NCI-H2196 treated with DMSO at 0.1 percent for 48 hours (cell line): ENCODE measurements at regions not wholly inside any gene's neighbourhood (a gene's known extent, or its start where the extent isn't known, plus 50 kb on each side); places are given as distances from the start of the nearest gene placed in this dataset.

Source experiments
- DNase-seq: peaks from one replicate; lab custom pipeline; 2025; ENCODE audit not compliant: unreplicated experiment; lab: John Stamatoyannopoulos, UW

DNA sequence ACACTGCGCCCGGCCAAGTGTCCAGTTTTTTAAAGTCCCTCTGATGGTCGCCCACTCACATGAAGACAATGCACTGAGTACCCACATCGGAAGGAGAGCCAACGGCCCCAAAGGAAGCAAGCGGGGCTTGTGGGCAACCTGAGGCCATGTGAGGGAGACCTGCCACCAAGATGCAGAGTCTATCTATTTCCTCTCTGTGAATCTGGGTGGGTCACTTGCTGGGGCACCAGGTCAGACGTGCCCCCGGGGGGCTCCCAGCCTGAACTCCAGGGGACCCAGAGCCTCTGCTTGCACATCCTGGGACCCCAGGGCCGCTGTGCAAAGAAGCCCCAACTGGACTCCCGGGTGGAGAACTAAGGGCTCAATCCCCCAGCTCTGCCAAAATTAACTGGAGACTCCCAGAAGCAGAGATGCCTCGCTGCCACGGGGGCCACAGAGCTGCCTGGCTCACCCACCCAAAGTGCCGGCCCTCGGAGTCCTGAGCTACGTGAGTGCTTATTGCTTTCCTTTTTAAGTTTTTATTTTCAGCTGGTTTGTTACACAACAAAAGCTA is 106.4 kb downstream of the BRD1 start:
- no peak for DNase-seq

DNA sequence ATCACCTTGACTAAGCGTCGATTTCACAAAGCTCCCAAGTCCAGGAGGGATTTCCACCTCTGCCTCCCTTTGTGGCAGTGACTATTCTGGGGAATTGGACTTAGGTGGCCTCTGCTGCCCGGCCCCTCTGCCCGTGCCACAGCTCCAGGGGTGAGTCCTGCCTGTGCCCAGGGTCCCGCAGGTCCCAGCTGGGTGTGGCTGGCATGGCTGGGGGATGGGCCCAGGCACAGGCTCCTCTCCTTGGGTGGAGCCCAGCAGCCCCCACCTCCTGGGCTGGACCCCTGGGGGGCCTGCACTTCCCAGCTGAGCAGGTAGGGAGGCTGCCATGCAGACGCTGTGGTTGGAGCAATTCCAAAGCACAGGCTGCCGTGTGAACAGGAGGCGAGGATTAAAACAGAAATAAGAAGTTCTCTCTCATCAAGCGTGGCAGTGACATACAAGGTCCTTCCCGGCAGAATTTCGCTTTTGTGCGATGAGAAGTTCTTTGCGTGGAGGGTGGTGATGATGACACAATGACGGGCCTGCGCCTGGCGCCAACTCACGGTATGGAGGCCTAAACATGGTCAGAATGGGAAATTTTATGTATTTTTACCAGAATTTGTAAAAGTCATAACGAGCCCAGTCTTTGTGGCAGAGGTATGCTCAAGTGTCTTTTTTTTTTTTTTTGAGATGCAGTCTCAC is 107.3 kb downstream of the BRD1 start:
- no peak for DNase-seq

DNA sequence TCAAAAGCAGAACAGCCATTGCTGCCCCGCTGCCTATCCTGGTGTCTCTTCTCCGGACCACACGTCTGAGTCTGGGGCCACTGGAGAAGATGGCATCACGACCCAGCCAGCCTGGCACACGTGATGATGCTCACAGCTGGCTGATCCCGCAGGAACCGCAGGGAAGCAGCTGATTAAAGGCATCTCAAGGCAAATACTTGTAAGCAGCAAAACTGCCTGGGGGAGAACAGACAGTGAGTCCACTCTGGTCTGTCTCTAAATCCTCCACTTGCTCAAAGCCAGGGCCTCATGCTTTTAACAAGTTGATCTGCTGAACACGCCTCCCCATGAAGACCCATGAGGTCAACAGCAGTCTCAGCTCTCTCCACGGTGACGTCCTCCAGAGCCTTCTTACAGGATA is 108.6 kb downstream of the BRD1 start:
- no peak for DNase-seq

GRCh38 chr22:49718396-49718795 is 109.3 kb downstream of the BRD1 start:
- no peak for DNase-seq

- no peak for DNase-seq
These were observed 110.3 kb downstream of the BRD1 start for GRCh38 chr22:49717322-49717919.

DNA sequence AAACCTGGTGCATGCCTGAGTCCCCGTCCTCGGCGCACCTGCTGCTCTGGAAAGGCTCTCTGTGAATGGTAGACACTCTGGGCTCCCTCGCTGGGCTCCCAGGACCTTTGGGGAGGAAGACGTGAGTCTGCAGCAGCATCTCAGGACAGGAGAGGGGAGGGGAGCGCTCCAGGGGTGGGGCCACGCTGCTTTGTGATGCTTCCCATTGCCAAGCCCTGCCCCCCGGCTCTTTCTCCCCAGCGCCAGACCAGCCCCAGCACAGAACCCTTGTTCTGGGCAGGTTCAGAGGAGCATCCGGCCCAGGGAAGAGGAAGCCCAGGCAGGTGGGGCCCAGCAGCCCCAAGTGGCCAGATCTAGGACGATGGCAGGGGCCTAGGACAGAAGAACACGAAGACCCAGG is 111.2 kb downstream of the BRD1 start:
- no peak for DNase-seq

DNA sequence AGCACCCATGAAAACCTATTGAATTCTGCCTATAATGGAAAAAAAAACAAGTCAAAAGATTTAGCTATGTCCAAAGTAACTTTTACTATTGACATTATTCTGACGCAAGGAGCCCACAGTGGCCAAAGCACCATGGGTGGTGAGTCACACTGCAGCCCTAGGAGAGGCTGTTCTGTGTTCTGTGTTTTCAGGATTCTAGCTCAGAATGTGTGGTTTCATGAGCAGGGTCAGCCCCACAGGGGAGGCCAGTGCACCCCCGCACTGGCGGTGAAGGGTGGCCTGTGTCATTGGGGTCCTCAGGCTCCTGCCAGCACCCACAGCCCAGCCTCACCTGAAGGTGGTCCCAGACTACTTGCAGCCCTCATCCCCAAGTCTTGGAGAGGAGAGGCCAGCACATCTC is 112.2 kb downstream of the BRD1 start:
- DNase-seq = no peak

GRCh38 chr22:49713003-49713402 is 114.7 kb downstream of the BRD1 start:
- DNase-seq = no peak

DNA sequence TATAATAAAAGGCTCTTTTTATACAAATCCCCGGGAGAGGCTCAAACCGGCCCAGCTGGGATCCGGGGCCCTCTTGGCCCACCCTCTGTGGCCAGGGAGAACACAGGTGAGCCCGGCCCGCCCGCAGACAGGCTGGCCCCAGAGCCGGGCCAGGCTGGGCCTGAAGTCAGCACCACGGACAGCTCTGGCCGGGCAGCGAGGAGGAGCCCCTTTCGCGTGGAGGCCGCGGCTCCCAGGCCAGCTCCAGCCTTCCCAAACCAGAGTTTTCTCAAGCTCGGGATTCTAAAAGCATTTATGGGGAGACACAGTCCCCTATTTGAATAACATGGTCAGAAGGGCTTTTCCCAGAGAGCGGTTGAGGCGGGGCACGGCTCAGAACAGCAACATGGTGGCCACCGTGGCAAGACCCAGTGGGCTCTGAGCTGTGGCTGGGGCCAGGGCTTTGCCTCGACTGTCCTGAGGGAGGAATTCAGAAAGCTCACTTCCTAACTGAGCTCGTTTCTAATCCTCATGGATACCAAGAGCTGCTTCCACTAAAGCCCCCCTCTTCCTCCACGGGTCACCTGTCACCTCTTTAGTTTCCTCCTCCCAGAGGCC is 115.4 kb downstream of the BRD1 start:
- no peak for DNase-seq

DNA sequence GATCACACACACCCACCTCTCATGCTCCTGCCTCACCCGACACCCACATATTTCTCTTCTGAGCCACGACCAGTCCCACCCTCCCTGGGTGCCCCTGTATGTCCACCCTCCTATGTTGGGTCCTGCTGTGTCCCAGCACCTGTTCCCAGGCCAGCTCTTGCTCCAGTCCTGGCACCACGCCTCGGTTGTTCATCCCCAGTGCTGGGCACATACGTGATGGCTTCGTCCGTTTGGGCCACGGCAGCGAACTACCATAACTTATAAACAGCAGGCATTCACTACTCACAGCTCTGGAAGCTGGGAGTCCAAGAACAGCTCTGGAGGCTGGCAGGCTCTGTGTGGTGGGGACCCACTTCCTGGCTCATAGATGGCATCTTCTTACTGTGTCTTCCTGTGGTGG is 116.9 kb downstream of the BRD1 start:
- no peak for DNase-seq

- no peak for DNase-seq
These were observed 118.2 kb downstream of the BRD1 start for GRCh38 chr22:49709464-49709863.

DNA sequence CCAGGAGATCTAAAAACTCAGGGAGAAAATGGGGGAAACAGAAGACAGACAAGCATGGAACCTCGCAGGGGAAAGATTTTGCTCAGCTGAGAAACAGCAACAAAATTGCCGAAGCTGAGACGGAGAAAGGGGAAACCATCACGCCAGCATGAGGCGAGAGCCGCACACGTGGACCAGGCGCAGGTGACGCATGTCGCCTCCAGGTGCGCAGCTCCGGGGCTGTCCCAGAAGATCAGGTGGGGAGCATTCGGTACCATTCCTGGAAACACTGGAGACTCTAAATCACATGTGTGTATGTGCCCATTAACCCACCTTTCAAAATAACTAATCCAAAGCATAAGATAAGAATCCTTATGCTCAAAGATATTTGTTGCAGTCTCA is 121.7 kb downstream of the BRD1 start:
- no peak for DNase-seq

- DNase-seq = no peak
These were observed 122.3 kb downstream of the BRD1 start for GRCh38 chr22:49705216-49705971.

DNA sequence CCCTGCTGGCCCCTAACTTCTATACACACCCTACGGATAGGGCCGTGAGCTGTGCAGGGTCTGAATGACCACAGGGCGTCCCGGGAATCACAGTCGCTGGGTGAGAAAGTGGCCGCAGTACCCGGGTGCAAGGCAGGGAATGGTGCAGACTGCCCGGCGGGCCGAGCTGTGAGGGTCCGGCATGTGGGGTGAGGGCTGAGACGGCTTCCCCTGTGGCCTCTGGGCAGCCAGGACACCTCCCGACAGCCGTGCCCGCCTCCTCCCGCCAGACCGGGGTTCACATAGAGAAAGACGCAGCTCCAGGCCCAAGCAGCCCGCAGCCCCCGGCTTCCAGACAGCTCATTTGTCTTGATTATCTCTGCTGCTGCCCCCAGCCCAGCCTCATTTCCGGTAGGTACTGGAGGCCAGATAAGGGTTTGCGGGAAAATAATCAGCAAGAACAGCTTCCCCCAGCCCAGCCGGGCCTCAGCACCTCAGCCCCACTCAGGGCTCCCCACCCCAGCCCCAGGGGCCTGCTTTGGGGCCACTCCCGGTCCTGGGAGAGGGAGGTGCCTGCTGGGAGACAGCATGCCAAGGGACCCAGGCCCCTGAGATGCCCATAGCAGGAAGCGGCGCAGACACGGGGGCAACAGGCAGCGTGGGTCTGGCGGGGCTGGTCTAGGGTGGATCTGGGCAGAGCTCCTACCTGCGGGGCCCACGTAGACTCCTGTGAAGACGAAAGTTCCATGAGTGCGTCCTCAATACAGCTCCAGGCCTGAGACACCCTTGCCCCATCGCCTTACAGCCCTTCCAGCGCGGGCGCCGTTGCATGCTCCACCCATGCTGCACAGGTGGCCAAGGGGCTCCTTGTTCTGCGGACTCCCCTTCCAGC is 123.1 kb downstream of the BRD1 start:
- DNase-seq = no peak

- no peak for DNase-seq
These were observed 123.7 kb downstream of the BRD1 start for GRCh38 chr22:49703990-49704344.

GRCh38 chr22:49703505-49703904 is 124.2 kb downstream of the BRD1 start:
- DNase-seq = no peak

DNA sequence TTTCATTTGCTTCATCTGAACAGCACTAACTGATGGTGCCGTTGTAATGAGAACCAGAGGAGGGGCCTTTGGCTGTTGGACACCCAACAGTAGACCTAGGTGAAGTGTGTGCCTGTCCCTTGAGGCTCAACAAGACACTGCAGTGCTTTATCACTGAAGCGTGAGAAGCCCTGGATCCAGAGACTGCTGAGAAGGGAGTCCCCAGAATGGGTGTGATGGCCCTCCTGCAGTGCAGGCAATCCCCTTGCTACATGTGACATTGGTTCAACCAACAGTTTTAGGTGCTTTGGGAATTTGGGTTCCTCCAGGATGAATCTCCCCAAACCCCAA is 125.6 kb downstream of the BRD1 start:
- DNase-seq = no peak

GRCh38 chr22:49701380-49702067 is 126.1 kb downstream of the BRD1 start:
- no peak for DNase-seq

DNA sequence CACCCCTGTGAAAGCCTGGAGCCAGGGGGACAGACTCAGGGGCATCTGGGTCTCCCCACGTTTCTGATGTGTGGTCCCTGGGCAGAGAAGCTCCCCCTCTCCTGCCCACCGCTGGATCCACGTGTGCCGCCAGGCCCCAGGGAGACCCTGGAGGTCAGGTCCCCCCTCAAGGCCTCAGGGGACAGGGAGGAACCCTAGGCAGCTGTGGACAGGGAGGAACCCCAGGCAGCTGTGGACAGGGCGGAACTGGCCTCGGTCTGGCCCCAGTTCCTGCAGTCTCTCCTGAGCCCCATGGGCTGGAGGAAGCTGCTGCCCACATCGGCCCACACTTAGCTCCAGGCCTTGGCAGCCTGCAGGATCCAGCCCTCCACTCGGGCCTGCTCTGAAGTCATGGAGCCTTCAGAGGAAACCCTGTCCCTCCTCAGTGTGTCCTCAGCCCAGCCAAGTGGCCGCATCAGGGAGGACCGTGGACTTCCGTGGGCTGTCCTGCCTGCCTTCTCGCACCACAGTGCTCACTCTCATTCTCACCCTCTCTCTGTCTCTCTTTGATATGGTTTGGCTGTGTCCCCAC is 127.7 kb downstream of the BRD1 start:
- DNase-seq = no peak

DNA sequence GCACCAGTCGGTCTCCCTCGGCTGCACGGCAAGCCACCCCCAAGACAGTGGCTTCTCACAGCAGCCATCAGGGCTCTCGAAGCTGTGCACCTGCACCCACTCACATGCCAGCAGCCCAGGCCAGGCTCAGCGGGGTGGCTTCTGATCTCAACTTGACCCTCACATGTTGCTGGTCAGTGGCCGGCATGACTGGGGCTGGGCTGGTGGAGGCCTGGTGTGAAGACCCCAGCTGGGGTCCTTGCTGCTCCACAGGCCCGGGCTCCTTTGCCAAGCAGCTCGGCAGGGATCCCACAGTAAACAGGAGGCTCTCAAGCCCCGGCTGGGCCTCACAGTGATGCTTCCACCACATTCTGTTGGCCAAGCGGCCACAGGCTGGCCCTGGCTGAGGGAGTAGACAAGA is 128.2 kb downstream of the BRD1 start:
- DNase-seq = no peak
